ENCODE measurements at regions not wholly inside any gene's neighbourhood (a gene's known extent, or its start where the extent isn't known, plus 50 kb on each side); places are given as distances from the start of the nearest gene placed in this dataset.
"Not testable (repeated sequence)": the region's sequence is repeated elsewhere in the genome, so short reads cannot be mapped to it uniquely, and the experiment has no call there.

DNA sequence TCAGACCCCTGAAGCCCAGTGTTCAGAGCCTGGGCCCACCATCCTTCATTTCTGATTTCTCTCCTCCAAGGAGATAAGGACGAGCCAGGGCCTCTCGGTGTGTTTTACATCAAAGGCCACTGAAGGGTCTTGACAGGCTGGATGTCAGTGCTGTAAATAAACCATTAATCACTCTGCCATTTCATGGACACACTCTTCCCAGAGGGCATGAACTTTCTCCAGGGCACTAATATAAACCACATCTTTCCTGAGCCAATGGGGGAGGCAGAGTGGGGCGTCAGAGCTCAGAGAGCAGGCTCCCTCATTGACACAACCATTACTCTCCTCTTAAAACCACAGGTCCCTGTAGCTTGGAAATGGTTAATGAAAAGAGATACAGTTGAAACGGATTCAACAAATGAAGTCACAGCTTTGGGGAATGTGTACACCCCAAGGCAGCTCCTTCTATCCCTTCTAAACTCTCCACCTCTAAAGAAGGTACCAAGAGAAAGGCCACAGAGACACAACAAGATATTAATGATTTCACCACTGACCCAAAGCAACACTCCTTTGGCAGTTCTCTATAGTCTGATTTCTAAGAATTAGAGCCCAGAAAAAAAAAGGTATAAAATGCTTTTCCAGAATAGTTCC lies 200.6 kb downstream of the CHIC2 start:
- no peak for DNase-seq

DNA sequence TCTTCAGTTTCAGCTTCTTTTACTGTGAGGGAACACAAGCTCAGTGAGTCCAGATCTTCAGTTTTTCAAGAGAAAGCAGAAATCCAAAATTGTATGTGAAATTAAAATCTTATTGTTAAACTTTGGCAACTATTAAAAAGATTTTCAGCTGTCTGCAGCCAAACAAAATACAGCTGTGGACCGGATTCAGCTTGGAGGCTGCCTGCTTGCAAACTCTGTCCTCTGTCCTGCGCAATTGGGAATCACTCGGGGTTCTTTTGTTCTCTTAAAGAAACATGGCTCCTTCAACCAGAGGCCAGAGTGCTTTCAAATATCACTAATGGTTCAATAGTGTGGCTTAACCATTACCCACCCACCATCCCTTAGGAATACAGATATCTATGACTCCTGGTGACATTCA lies 201.2 kb downstream of the CHIC2 start:
- no peak for DNase-seq

DNA sequence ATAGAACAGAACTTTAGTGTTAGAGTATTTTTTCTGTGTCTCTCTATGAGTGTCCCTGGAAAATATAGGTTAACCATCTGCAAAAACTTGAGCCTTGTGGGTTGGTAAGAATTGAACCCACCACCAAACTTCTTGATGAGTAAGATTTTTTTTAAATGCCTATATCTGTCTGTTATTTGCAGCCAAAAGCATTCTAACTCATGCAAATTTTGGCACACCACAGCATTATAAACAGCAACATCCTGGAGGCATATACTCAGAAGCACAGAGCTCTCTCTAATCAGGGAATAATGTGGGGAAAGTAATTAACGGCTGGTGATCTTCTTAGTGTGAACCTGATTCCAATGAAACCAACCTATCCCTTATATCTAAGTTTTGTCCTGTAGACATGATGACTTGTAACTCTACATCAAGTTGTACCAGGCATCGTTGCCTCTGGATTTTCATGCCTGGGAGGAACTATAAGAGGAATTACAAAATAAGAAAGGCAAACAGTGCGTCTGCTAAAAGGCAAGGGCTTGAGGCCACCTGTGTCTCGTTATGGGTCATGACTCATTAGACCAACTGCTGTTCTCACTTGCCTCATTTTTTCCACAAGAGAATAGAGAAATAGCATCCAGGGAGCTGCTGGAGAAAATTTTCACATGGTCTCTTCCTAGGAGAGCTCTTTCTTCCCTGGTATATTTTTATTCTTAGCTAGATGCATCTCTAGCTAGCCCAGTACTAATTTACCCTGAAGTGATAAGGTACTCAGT lies 202.4 kb downstream of the CHIC2 start:
- no peak for DNase-seq

DNA sequence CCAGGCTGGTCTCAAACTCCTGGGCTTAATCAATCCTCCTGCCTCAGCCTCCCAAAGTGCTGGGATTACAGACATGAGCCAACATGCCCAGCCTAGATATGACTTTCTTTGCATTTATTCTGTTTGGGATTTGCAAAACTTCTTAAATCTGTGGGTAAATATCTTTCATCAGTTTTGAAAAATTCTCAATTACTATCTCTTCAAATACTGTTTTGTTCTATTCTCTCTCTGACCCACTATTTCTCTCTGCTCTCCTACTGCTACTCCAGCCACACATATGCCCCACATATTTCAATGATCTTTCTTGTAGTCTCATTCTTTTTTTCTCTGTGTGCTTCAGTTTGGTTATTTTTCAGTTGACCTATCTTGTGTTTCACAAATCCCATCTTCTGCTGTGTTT lies 205.1 kb downstream of the CHIC2 start:
- DNase-seq, result no peak

DNA sequence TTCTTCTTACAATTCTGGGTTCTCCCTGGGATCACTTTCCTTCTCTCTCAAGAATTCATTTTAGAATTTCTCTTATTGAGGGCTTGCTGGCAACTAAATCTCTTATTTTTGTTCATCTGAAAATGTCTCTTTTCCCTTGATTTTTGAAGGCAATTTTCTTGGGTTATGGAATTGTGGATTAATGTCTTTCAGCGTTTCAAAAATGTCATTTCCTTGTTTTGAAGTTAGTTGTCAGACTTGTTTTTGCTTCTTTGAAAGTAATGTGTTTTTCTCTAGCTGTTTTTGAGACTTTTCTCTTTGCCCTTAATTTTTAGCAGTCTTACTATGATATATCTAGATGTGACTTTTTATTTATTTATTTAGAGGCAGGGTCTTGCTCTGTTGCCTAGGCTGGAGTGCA lies 205.7 kb downstream of the CHIC2 start:
- no peak for DNase-seq

DNA sequence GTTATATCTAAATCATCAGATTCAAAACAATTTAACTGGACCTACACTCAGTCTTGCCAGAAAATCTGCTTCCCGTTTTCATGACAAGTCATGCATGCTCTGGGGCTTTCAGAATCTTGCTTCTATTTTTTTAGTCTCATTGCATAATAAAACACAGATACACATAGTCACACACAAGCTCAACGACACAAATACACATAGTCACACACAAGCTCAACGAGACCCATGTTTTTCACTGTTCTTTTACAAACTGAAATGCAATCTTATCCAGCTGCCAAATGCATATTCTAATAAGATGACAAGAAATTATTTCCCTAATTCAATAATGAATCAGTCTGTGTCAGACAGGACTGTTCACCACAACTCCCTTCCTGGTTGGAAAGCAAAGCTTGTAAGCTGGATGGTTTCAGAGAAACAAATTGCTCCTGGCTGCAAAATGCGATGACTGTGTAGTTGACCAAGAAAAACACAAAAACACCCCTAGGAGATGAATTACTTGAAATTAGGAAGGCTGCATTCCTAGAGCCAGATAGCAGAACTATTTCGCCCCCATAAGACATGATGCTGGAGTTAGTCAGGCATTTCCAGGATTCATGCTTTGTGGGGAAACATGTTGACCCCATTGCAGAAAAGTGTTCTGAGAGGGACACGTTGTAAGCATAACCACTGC lies 208.7 kb downstream of the CHIC2 start:
- no peak for DNase-seq

DNA sequence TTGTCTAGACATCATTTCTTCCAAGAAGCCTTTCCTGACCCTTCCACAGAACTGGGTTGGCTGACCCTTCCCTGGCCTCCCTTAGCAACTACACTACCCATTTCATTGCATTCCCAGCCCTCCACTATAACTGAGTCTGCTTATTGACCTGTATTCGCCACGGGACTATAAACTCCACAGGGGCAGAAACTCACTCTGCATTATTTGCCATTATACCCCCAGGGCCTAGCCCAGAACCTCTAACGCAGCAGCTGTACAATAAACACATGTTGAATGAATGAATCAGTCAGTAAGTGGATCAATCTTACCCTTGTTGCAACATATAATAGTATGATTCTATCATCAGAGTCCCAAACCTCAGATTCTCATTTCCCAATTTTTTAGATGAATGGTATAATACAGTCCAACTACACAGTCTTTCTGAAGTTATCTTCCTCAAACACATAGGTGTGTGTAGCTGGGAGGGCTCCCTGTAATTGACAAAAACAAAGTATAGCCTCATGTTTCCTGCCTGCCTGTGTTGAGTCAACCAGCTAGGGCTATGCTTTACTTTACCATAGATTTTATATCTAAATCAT lies 209.3 kb downstream of the CHIC2 start:
- no peak for DNase-seq

DNA sequence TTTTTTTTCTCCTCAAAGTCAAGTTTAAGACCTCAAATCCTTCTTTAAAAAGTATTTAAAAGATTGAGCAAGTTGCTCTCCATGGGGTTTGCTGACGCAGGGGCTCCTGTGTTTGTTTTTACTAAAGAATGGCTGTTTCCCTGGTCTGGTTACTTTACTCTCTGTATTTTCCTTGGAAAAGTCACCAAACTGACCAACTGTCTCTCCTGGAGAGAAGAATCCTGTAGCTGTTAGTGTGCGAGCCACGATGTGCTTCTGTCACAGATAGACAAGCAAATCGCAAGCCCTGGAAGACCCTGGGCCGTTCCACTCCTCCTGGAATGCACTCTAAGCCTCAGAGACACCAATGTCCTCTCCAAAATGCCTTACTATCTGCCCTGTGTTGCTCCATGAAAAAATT lies 212.1 kb downstream of the CHIC2 start:
- no peak for DNase-seq

DNA sequence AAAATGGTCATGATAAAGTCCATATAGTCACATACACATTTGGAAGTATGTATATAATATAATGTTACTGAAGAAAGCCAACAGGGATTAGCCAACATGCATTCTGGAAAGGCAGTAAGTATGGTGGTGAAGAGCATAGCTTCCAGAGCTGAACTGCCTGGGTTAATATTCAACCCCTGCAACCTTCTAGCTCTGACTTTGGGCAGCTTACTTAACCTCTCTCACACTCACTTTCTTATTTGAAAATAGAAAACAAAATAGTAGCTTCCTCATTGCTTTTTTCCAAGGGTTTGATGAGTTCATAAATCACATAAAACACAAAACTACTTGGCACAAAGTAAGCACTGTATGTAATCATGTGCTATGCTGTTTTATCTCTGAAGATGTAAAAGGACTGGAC lies 216.4 kb downstream of the CHIC2 start:
- DNase-seq, result no peak

DNA sequence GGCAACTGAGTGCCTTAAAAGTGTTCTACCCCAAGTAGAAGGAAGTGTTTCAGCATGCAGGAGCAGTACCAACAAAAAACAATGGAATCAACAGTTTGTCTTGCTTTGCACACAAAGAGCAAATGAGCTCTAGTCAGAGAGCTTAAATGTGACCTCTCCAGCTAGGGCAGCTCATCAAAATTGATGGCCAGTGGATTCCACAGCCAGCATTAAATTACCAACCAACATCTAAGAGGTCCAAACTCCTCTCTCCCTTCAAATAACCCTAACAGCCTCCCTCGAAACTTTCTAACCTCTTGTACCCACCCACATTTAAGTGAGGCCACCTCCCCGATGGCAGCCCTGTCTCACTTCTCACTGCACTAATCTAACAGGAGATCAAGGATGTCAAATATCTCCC lies 219.9 kb downstream of the CHIC2 start:
- no peak for DNase-seq

DNA sequence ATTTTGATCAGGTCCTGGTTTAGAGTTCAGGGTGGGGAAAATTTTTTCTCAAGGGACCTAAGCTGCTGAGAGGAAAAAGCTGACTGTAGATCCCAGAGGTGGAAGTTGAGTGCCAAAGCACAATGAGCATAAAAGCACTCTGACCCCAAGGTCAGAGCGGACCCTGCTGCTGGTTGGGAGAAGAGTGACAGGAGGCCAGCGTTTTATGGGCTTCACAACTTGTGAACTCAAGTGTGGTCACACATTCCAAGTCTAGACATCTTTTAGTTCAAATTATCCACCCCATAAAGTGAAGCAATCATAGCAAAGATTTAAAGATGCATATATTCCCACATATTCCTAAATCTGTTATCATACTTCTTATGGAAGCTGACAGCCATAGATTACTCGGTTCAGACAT lies 220.3 kb downstream of the CHIC2 start:
- DNase-seq, result no peak

DNA sequence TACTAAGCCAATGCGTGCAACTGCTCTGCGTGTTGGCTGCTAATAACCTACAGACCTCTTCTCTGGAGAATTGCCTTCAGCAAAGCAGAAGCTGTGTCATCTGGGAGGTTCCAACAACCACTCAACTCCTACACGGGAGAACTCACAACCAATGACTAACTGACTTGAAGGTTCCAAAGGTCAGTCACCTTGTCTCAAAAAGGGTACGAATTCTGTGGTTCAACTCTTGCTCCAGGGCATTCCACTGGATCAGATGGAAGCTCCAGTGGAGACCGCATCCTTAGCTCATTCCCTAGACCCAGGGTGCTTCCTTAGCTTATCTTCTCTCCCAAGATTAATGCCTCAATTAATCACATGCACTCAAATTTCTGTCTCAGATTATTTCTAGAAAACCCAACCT lies 222.7 kb downstream of the CHIC2 start:
- DNase-seq, result no peak

DNA sequence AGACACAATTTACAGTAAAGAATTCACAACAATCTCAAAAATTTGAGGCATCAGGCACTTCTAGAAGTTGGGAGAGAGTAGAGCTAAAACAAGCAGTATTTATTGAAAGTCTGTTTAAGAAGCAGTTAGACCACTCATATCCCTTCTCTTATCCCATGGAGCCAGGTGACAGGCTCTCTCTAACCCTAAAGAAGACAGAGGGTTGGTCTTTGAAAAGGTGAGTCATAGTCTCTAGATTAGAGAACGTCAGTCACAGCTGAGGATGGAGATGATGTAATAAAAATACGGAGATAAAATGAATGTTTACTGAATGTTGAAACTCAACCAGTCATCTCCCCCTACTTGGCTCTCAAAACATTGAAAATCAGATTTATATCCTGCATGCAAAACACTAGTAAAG lies 223.8 kb downstream of the CHIC2 start:
- DNase-seq, result no peak

DNA sequence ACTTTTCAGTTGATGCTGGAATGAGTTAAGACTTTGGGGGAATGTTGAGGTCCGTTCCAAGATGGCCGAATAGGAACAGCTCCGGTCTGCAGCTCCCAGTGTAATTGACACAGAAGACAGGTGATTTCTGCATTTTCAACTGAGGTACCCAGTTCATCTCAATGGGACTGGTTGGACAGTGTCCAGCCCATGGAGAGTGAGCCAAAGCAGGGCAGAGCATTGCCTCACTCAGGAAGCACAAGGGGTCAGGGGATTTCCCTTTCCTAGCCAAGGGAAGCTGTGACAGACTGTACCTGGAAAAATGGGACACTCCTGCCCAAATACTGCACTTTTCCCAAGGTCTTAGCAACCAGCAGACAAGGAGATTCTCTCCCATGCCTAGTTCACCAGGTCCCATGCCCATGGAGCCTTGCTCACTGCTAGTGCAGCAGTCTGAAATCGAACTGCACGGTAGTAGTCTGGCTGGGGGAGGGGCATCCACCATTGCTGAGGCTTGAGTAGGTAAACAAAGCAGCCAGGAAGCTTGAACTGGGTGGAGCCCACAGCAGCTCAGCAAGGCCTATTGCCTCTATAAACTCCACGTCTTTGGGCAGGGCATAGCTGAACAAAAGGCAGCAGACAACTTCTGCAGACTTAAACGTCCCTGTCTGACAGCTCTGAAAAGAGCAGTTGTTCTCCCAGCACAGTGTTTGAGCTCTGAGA lies 231.0 kb downstream of the CHIC2 start:
- not testable (repeated sequence) for DNase-seq

DNA sequence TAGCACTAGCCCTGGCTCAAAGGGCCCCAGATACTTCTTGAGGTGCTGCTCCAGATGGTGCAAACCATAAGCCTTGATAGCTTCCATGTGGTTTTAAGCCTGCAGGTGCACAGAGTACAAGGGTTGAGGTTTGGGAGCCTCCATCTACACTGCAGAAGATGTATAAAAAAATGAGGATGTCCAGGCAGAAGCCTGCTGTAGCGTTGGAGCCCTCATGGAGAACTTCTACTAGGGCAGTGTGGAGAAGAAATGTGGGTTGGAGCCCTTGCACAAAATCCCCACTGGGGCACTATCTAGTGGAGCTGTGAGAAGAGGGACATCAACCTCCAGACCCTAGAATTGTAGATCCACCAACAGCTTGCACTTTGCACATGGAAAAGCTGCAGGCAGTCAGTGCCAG lies 231.9 kb downstream of the CHIC2 start:
- DNase-seq, result no peak

DNA sequence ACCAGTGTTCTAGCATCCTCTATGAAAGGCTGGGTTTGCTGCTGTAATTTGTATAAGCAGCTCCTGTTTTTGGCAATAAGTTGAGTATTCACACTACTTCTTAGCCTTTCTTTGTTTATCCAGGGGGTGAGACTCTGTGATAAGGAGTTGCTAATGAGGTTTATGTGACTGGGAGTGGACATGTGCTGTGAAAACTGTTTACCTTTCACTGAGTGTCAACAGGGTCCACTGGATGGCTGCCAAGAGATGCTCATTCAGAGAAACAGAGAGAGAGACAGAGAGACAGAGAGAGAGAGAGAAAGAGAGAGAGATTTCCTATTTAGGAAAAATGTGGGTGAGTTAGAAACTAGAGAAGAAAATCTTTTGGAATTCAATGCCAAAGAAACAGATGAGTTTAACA lies 233.9 kb downstream of the CHIC2 start:
- no peak for DNase-seq

DNA sequence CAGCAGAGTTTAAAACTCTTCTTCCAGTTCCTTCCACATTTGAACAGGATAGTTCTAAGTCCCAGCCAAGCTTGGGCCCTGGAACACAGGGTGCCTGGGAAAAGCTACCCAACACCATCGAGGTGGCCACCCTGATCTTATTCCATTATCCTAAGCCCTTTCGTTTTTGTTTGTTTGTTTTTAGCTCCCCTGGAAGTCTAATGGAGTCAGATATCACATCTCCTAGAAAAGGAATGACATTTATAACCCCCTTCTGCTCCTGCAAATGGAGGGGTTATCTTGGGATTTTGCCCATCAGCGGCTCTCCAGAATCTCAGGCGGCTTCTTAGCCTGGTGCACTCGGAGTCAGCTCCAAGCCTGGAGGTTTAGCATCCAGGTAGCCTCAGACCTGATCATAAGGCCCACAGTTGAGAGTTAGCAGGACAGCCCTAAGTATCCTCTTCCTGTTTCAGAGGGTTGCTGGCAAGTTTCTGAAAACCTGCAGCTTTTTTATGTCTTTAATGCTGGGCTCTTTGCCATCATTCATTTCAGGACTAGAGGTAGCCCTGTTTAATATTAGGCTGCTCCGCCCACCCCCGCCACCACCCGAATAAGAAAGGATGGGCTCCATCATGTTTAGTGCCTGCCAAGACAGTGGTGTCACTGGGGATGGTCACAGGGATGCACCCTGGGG lies 230.0 kb upstream of the LNX1 start:
- DNase-seq, result no peak

DNA sequence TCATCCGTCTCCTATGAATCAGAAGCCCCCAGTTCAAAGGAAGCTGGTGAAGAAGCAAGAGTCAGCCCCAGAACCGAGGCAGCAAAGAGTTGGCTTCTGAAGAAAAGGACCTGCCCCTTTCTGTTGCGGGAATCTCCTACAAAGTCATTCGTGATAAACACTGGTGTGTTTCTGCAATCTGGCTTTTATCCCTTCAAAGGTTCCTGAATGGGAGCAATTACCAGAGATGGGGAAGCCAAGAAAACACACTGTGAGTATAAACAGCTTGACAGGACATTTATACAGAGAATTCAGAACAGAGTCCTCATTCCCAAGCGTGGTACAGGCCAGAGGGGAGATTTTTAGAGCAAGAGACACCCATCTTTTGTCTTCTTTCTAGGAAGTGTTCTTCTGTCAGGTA lies 226.8 kb upstream of the LNX1 start:
- no peak for DNase-seq

DNA sequence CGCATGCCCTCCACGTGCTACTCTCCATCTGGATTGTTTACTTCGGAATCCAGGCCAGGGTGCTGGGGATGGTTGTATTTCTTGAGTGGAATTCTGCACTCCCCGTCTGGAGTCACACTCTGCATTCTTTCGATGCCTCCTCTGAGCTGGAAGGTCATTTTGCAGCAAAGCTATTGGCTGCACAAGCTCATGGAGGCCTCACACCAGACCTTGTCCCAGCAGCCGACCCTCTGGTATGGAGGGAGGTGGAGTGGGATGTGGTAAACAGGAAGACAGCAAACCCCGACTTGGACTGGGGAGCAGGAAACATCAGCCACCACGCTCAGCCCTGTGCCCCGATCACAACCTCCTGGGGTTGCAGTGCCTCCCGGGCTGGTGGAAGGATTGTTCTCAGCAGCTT lies 225.3 kb upstream of the LNX1 start:
- DNase-seq, result no peak

DNA sequence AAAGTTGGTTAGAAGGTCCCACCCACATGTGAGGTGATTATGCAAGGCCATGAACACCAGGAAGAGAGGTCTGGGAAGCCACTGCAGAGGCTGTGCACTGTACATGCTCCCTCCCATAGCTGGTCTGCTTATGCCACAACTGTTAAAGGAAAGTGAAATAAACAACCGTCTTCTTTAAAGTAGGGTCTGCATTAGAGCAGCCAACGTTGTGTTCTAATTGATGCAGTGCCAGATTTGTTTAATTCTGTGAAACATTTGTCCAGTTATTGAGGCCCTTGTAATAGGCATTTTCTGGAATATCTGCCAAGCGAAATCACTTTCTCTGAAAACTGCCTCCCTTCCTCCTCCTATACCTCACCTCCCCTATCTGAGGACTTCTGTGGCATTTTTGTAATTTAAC lies 224.0 kb upstream of the LNX1 start:
- DNase-seq, result no peak

DNA sequence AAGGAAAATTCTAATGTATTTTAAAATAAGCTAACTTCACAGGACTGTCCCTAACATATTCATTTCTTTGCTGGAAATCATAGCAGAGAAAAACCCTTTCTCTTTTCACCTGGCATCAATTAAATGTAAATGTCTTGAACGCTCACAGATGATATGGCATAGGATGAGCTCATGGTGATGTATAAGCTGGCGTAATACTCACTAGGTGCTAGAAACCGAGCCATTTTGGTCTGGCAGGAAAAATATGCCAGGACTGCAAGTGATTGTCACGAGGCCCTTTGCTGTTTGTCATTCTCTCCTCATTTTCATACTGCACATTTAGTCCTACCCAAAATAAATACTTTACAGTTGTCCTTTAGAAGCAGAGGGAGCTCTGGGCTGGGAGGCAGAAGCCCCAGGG lies 222.7 kb upstream of the LNX1 start:
- no peak for DNase-seq

DNA sequence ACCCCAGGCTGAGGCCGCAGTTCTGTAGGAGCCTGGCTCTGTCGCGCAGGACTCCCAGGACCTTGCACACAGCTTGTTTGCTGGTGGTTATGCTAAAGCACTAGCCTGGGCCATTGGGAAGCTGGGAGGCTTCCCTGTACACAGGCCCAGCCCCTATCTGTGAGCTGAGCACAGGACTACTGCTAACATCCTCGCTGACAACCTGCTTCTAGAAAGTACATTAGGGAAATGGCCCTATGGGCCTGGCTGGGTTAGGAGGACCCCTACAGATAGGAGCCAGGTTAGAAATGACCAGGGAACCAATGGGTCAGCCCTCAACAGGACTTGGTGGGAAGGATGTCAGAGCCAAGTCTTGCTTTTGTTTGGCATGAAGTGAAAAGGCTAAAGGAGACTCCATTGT lies 219.4 kb upstream of the LNX1 start:
- DNase-seq, result no peak

DNA sequence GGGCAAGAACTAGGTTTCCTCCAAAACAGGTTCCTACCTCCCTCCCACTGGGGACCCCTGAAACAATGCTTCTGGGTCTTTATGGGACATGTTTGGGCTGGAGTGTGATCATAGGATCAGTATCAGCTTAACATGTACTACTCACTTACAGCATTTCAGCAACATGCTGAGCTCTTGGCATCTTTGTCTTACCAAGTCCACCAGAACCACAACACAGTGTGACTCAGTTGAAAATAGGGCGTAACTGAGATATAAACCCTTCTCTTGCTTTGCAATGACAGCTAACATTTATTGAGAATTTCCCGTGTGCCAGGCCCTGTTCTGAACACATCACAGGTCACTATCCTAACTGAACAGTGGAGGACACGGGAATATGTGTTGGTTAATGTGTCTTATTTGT lies 218.5 kb upstream of the LNX1 start:
- no peak for DNase-seq

Data from CD4-positive, alpha-beta T cell treated with Interleukin-4 for 4 hours (primary cell).